Ureter (tissue), 1 donor: ENCODE measurements at regions not wholly inside any gene's neighbourhood (a gene's known extent, or its start where the extent isn't known, plus 50 kb on each side); places are given as distances from the start of the nearest gene placed in this dataset.
"Not testable (repeated sequence)": the region's sequence is repeated elsewhere in the genome, so short reads cannot be mapped to it uniquely, and the experiment has no call there.

ENCODE experiments used
- DNase-seq: peaks from one replicate; pipeline ENCODE4 v3.0.0-alpha.2; 2020; ENCODE audit warnings: low spot score
- donor health status: DM: yes; HTN: yes; CAD: no.

DNA sequence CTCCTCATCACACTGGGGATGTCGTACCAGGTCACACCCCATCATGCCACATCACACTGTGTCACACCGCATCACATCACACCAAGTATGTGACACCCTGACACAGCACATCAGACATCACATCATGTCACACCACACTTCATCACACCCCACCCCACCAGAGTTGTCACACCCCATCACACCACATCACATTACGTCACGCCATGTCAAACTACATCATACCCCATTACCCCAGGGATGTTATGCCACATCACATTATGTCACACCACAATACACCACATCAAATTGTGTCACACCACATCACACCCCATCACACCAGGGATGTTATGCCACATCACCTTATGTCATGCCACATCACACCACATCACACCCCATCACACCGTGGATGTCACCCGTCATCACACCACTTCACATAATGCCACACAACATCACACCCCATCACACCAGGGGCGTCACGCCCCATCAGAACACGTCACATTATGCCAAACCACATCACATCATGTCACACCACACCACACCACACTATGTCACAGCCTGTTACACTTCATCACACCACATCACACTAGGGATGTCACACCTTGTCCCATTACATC lies 133.6 kb downstream of the TMEM121 start:
- DNase-seq, result no peak

- no peak for DNase-seq
Observed at GRCh38 chr14:105660816-105661531, 134.6 kb downstream of the TMEM121 start.

DNA sequence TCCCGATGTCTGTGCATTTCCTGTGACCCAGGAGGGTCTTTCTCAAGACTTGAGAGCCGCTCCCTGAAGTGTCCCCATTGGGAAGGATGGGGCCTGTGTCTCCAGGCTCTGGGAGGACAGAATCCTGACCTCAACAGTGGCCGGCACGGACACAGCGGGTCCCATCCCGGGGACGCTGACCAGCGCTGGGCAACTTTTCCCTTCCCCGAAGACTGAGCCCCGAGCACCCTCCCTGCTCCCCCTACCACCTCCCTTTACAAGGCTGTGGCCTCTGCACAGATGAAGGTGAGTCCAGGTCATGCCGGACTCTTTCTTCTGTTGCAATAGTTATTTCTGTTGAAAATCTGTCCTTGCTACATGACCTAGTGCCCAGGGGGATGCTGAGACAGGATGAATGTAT lies 135.7 kb downstream of the TMEM121 start:
- DNase-seq, result not testable (repeated sequence)

DNA sequence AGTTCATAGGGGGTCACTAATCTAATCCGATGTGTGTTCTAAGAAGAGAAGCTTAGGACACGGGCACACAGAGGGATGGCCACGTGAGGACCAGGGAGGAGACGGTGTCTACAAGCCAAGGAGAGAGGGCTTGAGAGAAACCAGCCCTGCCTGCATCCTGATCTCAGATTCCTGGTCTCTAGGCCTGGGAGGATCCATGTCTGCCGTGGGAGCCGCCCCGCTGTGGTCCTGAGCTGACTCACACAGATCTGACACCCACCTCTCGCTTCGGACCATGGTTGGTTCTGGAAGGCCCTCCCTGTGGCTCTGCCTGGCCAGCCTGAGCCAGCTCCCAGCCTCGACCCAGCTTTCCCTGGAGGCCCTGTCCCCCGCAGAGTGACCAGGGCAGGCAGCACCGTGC lies 136.2 kb downstream of the TMEM121 start:
- DNase-seq, result not testable (repeated sequence)

GRCh38 chr14:105663323-105663722 lies 136.9 kb downstream of the TMEM121 start:
- DNase-seq, result not testable (repeated sequence)

- DNase-seq, result peak; percentile 75
Observed at GRCh38 chr14:105663818-105664596, 137.6 kb downstream of the TMEM121 start.

DNA sequence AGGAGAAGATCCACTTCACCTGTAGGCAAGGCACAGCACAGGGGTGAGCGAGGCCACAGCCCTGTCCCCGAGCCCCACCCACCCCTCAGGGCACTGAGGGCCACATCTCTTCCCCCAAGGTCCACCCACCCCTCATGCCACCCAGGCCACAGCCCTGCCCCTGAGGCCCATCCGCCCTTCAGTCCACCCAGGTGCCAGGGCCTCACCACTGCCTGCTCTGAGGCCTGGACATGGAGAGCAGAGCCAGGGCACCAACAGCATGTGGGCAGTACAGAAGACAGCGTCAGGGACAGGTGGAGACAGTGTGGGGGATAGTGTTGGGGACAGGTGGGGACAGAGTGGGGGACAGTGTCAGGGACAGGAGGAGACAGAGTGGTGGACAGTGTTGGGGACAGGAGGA lies 138.3 kb downstream of the TMEM121 start:
- DNase-seq, result no peak

GRCh38 chr14:105665247-105665950 lies 139.0 kb downstream of the TMEM121 start:
- no peak for DNase-seq

DNA sequence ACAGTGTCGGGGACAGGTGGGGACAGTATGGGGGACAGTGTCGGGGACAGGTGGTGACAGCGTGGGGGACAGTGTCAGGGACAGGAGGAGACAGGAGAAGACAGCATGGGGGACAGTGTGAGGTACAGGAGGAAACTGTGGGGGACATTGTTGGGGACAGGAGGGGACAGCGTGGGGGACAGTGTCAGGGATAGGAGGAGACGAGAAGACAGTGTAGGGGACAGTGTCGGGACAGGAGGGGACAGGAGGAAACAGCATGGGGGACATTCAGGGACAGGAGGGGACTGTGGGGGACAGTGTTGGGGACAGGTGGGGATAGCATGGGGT lies 139.5 kb downstream of the TMEM121 start:
- DNase-seq, result no peak

GRCh38 chr14:105666420-105666819 lies 140.0 kb downstream of the TMEM121 start:
- DNase-seq, result no peak

DNA sequence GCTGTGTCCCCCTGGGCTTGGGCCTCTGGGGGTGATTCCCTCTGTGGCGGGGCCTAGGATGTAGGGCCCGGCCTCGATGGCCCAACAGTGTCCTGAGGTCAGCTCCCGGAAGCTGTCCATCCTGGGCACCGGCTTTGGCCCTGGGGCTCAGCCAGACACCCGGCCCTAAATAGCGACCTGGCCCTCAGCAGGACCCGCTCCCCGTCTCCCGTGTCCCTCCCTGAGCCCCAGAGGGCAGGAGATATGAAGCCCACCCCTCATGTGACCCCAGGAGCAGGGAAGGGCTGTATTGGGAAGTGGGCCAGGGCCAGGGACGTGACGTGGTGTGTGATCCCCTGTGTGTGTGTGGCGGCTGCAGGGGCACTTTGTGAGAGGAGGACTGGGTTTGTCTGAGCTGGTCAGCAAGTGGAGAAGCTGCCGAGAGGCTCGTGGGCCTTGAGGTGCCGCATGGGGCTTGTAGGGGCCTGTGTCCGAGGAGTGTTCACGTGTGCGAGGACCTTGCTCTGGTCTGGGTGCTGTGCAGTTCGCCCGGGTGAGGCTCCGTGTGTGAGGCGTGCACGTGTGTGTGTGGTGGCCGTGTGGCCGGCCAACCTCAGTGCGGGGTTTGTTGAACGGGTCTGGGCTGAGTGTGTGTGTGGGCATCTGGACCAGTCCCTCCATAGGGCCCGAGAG lies 140.7 kb downstream of the TMEM121 start:
- DNase-seq, result not testable (repeated sequence)

GRCh38 chr14:105667663-105668020 lies 141.3 kb downstream of the TMEM121 start:
- DNase-seq, result not testable (repeated sequence)

DNA sequence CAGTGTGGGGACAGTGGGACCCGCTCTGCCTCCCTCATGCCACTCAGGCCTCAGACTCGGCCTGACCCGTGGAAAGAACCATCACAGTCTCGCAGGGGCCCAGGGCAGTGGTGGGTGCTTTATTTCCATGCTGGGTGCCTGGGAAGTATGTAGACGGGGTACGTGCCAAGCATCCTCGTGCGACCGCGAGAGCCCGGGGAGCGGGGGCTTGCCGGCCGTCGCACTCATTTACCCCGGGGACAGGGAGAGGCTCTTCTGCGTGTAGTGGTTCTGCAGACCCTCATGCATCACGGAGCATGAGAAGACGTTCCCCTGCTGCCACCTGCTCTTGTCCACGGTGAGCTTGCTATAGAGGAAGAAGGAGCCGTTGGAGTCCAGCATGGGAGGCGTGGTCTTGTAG lies 141.6 kb downstream of the TMEM121 start:
- DNase-seq, result not testable (repeated sequence)

GRCh38 chr14:105668471-105669230 lies 142.3 kb downstream of the TMEM121 start:
- DNase-seq, result not testable (repeated sequence)

DNA sequence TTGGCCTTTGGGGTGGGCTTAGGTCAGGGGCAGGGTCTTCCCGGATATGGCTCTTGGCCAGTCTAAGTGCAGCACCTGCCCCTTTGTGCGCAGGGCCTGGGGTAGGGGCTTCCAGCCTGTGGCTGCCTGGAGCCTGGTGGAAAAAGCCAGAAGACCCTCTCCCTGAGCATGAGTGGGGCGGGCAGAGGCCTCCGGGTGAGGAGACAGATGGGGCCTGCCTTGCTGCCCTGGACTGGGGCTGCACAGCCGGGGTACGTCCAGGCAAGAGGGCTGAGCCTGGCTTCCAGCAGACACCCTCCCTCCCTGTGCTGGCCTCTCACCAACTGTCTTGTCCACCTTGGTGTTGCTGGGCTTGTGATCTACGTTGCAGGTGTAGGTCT lies 142.8 kb downstream of the TMEM121 start:
- DNase-seq, result not testable (repeated sequence)

GRCh38 chr14:105669646-105670045 lies 143.3 kb downstream of the TMEM121 start:
- not testable (repeated sequence) for DNase-seq

DNA sequence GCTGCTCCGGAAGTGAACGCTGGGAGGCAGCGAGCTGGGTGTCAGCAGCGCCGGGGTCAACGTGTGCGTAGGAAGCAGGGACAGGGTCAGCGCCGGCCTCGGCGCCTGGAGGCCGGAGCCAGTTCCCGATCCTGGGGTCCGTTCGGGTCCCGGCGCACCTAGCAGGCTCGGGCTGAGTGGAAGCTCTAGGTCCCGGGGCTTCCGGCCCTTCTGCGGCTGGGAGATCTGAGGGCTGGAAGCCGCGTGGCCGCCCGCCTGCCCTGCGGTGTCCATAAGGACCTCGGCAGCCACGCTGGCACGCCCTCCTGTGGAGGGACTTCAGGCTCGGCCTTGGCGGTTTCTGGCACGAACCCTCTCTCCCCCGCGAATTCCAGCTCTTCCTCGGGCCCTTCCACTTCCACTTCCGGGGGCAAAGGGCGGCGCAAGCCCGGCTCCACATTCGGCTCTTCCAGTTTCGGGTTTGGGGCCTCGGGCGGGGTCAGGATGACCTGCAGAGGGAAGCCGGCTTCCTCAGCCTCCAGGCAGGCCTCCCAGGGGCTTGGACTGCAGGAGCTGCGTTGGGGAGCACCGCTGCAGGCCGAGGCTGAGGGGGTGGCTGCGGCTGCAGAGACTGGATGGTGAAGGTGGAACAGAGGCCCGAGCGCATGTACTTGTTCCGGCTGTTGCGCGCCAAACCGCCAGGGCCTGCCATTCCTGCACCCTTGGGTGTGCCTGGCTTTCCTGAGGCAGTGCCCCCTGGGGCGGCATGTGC lies 146.2 kb downstream of the TMEM121 start:
- not testable (repeated sequence) for DNase-seq

GRCh38 chr14:105675433-105675832 lies 149.1 kb downstream of the TMEM121 start:
- DNase-seq, result not testable (repeated sequence)

DNA sequence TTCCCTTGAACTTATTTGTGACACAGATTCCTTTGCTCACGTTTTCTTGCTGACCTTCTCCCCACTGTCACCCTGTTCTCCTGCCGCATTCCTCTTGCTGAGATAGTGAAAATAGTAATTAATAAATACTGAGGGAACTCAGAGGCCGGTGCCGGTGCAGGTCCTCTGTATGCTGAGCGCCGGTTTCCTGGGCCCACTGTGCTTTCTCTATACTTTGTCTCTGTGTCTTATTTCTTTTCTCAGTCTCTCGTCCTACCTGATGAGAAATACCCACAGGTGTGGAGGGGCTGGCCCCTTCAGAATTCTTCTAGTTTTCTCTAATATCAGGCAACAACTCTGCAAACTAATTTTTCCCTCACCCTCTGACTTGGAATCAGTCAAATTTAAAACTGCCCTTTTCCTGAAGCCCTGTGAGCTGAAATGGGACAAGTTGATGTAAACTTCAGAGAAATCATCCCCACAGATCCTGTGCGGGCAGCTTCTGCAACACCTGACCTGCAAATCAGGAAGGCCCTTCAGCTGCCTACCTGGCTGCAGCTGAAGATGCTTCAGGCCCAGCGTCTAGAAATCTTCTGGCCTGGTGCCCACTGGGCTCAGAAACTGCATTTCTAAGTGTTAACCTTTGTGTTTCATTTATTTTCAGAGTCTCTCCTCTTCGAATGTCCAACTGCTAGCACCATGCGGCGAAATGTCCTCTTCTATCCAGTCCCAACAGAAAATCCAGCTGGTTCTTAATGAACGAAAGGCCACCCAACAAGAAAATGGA lies 149.7 kb downstream of the TMEM121 start:
- not testable (repeated sequence) for DNase-seq
